IPS-20b (cell line): ENCODE measurements at regions not wholly inside any gene's neighbourhood (a gene's known extent, or its start where the extent isn't known, plus 50 kb on each side); places are given as distances from the start of the nearest gene placed in this dataset.
"Not testable (repeated sequence)": the region's sequence is repeated elsewhere in the genome, so short reads cannot be mapped to it uniquely, and the experiment has no call there.

Experiments used
- H3K27ac ChIP-seq: one replicate; pipeline ENCODE4 v1.5.1; 2013; ENCODE audit warnings: low read length
- H3K27me3 ChIP-seq: 2 replicates; pipeline ENCODE4 v1.6.1; 2013; ENCODE audit warnings: mild to moderate bottlenecking, low read length, inconsistent platforms; ENCODE audit not compliant: insufficient read depth
- H3K36me3 ChIP-seq: 2 replicates; pipeline ENCODE4 v1.6.1; 2013; ENCODE audit warnings: low read depth, mild to moderate bottlenecking, inconsistent platforms, low read length, moderate library complexity; ENCODE audit not compliant: insufficient read depth
- H3K4me1 ChIP-seq: 2 replicates; pipeline ENCODE4 v1.6.1; 2013; ENCODE audit warnings: mild to moderate bottlenecking, control low read depth, inconsistent platforms, low read length, moderate library complexity; ENCODE audit not compliant: insufficient read depth
- H3K4me3 ChIP-seq: 2 replicates; pipeline ENCODE4 v1.5.1; 2013; ENCODE audit warnings: mild to moderate bottlenecking, low read length, inconsistent platforms
- H3K9ac ChIP-seq: 2 replicates; pipeline ENCODE4 v1.6.1; 2013; ENCODE audit warnings: low read depth, mild to moderate bottlenecking, inconsistent platforms, low read length, moderate library complexity
- H3K9me3 ChIP-seq: 2 replicates; pipeline ENCODE4 v1.6.1; 2013; ENCODE audit warnings: mild to moderate bottlenecking, low read depth, low read length, inconsistent platforms; ENCODE audit not compliant: insufficient read depth

DNA sequence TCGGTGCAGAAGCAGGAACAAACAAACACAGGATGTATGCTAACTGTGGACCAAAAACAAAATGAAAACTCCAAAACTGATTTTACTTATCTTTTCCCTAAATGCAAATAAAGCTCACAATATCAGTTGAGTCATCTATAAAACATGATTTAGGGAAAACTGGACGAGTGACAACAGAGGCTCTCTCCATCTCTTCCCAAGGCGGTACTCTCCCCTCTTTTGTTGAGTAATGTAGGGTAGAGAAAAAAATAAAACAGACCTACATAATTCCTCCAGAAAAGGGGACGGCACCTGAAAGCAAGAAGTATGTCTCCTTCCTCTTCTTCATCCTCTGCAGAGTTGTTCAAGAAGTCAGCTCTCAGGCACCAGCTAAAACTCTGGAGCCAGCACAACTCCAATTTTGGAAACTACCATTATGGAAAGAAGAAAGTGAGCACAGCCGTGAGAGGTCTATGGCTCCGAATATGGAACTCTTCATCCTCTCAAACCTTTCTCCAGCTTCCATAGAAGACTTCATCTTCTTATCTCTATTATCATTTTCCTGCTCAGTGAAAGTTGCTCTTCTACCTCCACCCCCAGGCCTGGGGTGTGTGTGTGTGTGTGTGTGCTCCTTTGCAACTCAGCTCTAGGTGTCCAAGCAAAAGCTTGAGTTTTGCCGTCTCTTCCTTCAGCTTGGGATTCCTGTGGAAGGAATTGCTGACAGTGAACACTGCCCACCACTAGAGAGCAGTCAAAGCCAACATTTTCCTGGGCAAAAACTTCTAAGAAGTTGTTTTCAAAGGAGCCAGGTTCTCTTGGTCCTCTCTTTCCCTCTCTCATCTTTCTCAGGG lies 155.4 kb downstream of the DIO2 start:
- H3K9me3 ChIP-seq = no peaks in the 10 kb centered on the region; the same call in 1 of the 2 replicates
- no peak overlapping the region for H3K9ac ChIP-seq
- H3K27ac ChIP-seq = no peak overlapping the region
- no peaks in the 10 kb centered on the region for H3K36me3 ChIP-seq
- H3K27me3 ChIP-seq = no peaks in the 10 kb centered on the region
- H3K4me1 ChIP-seq = no peaks in the 10 kb centered on the region
- H3K4me3 ChIP-seq = no peak overlapping the region

DNA sequence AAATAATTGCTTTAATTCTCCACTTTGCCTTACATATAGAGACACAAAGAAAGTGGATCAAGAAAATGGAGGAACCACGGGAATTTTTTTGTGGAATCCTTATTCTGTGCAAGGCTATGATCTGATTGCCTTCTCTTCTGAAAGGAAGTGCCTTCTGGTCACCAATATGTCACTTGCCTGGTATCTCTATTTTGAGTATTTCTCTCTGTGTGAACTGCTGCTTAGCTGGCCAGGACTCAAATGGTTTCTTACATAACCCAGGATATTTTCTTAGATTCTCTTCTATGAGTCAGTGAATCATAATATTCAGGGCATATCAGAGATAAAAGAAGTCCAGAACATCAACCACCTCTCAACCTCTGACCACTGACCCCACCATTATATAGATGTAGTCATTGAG lies 156.1 kb downstream of the DIO2 start:
- Histone ChIP-seq H3K9ac (no peak overlapping the region), H3K4me3 (no peak overlapping the region), H3K9me3 (no peaks in the 10 kb centered on the region; the same call in 1 of the 2 replicates), H3K27ac (no peak overlapping the region), H3K27me3 (no peaks in the 10 kb centered on the region), H3K4me1 (no peaks in the 10 kb centered on the region), H3K36me3 (no peaks in the 10 kb centered on the region)

- Histone ChIP-seq H3K9me3 (no peaks in the 10 kb centered on the region; the same call in 1 of the 2 replicates), H3K4me1 (peaks cover 1% of the 10 kb centered on the region; the same call in 1 of the 2 replicates), H3K36me3 (no peaks in the 10 kb centered on the region), H3K27ac (no peak overlapping the region), H3K27me3 (no peaks in the 10 kb centered on the region), H3K9ac (no peak overlapping the region), H3K4me3 (no peak overlapping the region)
Measured at GRCh38 chr14:80054020-80054419, 157.3 kb downstream of the DIO2 start.

DNA sequence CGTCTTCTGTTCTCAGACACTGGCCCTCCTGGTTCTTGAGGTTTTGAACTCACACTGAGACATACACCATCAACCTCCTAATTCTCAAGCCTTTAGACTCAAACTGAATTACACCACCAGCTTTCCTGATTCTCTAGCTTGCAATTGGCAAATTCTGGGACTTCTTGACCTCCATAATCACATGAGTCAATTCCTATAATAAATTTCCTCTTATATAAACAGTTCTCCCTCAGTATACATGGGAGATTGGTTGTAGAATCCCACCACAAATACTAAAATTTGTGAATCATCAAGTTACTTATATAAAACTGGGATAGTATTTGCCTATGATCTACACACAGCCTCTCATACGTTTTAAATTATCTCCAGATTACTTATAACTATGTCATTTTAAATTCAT lies 162.2 kb downstream of the DIO2 start:
- no peak overlapping the region for H3K27ac ChIP-seq

DNA sequence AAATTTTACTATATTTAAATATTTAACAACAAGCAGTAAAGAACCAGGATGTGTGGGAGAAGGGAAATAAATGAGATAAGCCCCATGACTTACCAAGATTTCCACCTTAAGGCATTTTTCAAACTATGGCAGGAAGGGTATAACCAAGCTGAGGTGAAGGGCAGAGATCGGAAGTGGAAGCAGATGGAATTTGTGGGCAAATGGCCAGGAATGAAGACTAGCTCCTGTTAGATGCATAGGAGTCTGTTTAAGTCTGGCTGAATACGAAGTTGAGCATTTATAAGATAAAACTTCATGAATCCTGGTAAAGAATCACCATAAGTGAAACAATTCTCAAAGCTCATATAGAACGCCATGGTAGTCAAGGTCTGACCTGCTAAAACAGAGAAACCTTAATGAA lies 163.5 kb downstream of the DIO2 start:
- no peak overlapping the region for H3K9ac ChIP-seq
- H3K27me3 ChIP-seq = no peaks in the 10 kb centered on the region
- H3K27ac ChIP-seq = no peak overlapping the region
- H3K9me3 ChIP-seq = no peaks in the 10 kb centered on the region; the same call in 1 of the 2 replicates
- H3K4me1 ChIP-seq = peaks cover 5% of the 10 kb centered on the region; the same call in 1 of the 2 replicates
- no peaks in the 10 kb centered on the region for H3K36me3 ChIP-seq
- H3K4me3 ChIP-seq = no peak overlapping the region

More for the DNA sequence above, 162.2 kb downstream of the DIO2 start:
- Histone ChIP-seq H3K4me1 (peaks cover 5% of the 10 kb centered on the region; the same call in 1 of the 2 replicates), H3K27me3 (no peaks in the 10 kb centered on the region), H3K9ac (no peak overlapping the region), H3K4me3 (no peak overlapping the region), H3K9me3 (no peaks in the 10 kb centered on the region; the same call in 1 of the 2 replicates), H3K36me3 (no peaks in the 10 kb centered on the region)

- no peak overlapping the region for H3K9ac ChIP-seq
- H3K4me1 ChIP-seq = no peaks in the 10 kb centered on the region
- H3K27me3 ChIP-seq = no peaks in the 10 kb centered on the region
- H3K9me3 ChIP-seq = no peaks in the 10 kb centered on the region
- H3K27ac ChIP-seq = no peak overlapping the region
- H3K4me3 ChIP-seq = no peak overlapping the region
- H3K36me3 ChIP-seq = no peaks in the 10 kb centered on the region
Measured at GRCh38 chr14:80037349-80037748, 174.0 kb downstream of the DIO2 start.

DNA sequence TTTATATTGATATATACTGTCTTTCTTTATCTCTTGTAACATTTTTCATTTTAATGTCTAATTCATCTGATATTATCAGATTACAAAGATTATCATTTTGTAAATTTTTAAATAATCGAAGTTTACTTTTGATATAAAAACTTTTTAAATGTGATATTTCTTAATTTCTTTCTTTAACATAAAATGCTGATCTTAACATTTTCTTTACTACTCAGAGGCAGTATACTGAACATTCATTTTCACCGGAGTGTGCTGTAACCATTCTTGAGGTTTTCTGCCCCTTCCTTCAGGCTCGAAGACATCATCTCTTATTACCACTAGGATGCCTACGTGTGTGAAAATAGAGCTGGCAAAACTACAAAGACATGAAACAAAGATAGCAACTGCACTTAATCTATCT lies 186.9 kb downstream of the DIO2 start:
- Histone ChIP-seq H3K27me3 (no peaks in the 10 kb centered on the region), H3K27ac (no peak overlapping the region), H3K4me3 (no peak overlapping the region), H3K36me3 (no peaks in the 10 kb centered on the region), H3K9me3 (no peaks in the 10 kb centered on the region), H3K4me1 (no peaks in the 10 kb centered on the region), H3K9ac (no peak overlapping the region)

DNA sequence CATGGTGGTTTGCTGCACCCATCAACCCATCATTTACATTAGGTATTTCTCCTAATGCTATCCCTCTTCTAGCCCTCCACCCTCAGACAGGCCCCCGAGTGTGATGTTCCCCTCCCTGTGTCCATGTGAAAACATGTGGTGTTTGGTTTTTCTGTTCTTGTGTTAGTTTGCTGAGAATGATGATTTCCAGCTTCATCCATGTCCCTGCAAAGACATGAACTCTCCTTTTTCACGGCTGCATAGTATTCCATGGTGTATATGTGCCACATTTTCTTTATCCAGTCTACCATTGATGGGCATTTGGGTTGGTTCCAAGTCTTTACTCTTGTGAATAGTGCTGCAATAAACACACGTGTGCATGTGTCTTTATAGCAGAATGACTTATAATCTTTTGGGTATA lies 192.8 kb downstream of the DIO2 start:
- not testable (repeated sequence) for H3K9ac ChIP-seq, H3K36me3 ChIP-seq, H3K4me1 ChIP-seq, H3K27me3 ChIP-seq, H3K4me3 ChIP-seq, H3K9me3 ChIP-seq, H3K27ac ChIP-seq

- no peak overlapping the region for H3K27ac ChIP-seq
- H3K36me3 ChIP-seq = no peaks in the 10 kb centered on the region
Measured at GRCh38 chr14:80017795-80018194, 193.5 kb downstream of the DIO2 start.

GRCh38 chr14:80010245-80010644 lies 201.1 kb downstream of the DIO2 start:
- H3K36me3 ChIP-seq, H3K9ac ChIP-seq, H3K4me3 ChIP-seq, H3K27ac ChIP-seq, H3K9me3 ChIP-seq, H3K4me1 ChIP-seq, H3K27me3 ChIP-seq: not testable (repeated sequence)

More at GRCh38 chr14:80017795-80018194, 193.5 kb downstream of the DIO2 start:
- Histone ChIP-seq H3K4me1 (no peaks in the 10 kb centered on the region), H3K9me3 (no peaks in the 10 kb centered on the region), H3K4me3 (no peak overlapping the region), H3K9ac (no peak overlapping the region), H3K27me3 (no peaks in the 10 kb centered on the region)

GRCh38 chr14:80005561-80005960 lies 205.7 kb downstream of the DIO2 start:
- Histone ChIP-seq H3K4me1 (no peaks in the 10 kb centered on the region), H3K9me3 (no peaks in the 10 kb centered on the region), H3K27me3 (no peaks in the 10 kb centered on the region), H3K9ac (no peak overlapping the region), H3K27ac (no peak overlapping the region), H3K36me3 (no peaks in the 10 kb centered on the region), H3K4me3 (no peak overlapping the region)

DNA sequence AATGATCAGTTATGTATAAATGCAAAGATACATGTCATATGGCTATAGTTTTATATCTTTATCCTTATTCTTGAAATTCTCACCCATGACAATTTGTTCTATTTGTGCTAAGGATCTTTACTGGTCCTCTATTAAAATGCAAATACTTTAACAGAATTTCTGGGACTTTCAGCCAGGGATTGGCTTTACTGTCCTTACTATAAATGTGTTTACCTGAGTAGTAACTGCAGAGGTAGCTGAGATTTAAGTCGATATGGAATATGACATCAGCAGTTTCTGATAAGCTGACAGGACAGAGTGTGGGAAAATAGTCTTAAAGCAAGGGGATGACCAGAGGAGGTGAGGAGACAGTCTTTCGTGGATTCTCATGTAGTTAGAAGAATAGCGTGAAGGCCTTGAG lies 206.4 kb downstream of the DIO2 start:
- H3K36me3 ChIP-seq = no peaks in the 10 kb centered on the region
- no peaks in the 10 kb centered on the region for H3K9me3 ChIP-seq
- H3K9ac ChIP-seq = no peak overlapping the region
- H3K27ac ChIP-seq = no peak overlapping the region
- no peaks in the 10 kb centered on the region for H3K27me3 ChIP-seq
- H3K4me1 ChIP-seq = no peaks in the 10 kb centered on the region
- H3K4me3 ChIP-seq = no peak overlapping the region
